ENCODE measurements at regions not wholly inside any gene's neighbourhood (a gene's known extent, or its start where the extent isn't known, plus 50 kb on each side); places are given as distances from the start of the nearest gene placed in this dataset.

DNA sequence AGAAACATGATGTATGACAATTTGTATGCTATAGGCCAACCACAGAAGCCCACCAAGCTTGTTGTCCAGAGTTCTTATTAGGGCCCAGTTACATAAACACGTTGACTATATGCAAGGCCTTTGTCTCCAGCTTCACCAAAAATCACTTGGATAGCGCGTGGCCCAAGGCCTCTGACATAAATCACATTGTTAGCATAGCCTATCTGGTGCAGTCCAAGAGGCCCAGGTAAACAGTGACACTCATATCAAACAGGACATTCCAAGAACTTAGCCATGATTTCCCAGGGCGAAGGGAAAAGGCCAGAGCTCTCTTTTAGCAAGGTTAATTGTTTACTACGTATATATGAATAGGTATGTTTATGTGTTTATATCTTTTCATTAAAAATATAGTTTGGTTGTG lies 337.2 kb upstream of the CELF2 start:
- TF ChIP-seq, protein P1, sequence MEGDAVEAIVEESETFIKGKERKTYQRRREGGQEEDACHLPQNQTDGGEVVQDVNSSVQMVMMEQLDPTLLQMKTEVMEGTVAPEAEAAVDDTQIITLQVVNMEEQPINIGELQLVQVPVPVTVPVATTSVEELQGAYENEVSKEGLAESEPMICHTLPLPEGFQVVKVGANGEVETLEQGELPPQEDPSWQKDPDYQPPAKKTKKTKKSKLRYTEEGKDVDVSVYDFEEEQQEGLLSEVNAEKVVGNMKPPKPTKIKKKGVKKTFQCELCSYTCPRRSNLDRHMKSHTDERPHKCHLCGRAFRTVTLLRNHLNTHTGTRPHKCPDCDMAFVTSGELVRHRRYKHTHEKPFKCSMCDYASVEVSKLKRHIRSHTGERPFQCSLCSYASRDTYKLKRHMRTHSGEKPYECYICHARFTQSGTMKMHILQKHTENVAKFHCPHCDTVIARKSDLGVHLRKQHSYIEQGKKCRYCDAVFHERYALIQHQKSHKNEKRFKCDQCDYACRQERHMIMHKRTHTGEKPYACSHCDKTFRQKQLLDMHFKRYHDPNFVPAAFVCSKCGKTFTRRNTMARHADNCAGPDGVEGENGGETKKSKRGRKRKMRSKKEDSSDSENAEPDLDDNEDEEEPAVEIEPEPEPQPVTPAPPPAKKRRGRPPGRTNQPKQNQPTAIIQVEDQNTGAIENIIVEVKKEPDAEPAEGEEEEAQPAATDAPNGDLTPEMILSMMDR (IDR thresholded peaks at IDR 0.05): no peak
- no peak for TF ChIP-seq POLR2A (IDR thresholded peaks at IDR 0.05)
- no peak for TF ChIP-seq EP300 (IDR thresholded peaks at IDR 0.05)
- no peak for TF ChIP-seq POLR2AphosphoS5 (IDR thresholded peaks at IDR 0.05)
